HG03565 (cell line): ENCODE measurements at regions not wholly inside any gene's neighbourhood (a gene's known extent, or its start where the extent isn't known, plus 50 kb on each side); places are given as distances from the start of the nearest gene placed in this dataset.

ENCODE experiments used
- ATAC-seq: cut with Tn5 transposase; IDR thresholded peaks from one replicate; pipeline ENCODE4 v1.9.1; 2021; ENCODE audit warnings: mild to moderate bottlenecking, moderate library complexity; ENCODE audit not compliant: unreplicated experiment

- ATAC-seq = no peak
These were observed 225.5 kb downstream of the KLF5 start for GRCh38 chr13:73284081-73284874.

GRCh38 chr13:73283636-73284035, 224.8 kb downstream of the KLF5 start:
- ATAC-seq = no peak

GRCh38 chr13:73281746-73282145, 222.9 kb downstream of the KLF5 start:
- ATAC-seq = no peak

GRCh38 chr13:73278186-73278585, 219.4 kb downstream of the KLF5 start:
- ATAC-seq = no peak

- no peak for ATAC-seq
These were observed 216.4 kb downstream of the KLF5 start for GRCh38 chr13:73275163-73275562.

- ATAC-seq = no peak
These were observed 215.3 kb downstream of the KLF5 start for GRCh38 chr13:73274147-73274546.

GRCh38 chr13:73273745-73274144, 214.9 kb downstream of the KLF5 start:
- ATAC-seq = no peak

GRCh38 chr13:73273276-73273675, 214.5 kb downstream of the KLF5 start:
- no peak for ATAC-seq

- ATAC-seq = no peak
These were observed 214.0 kb downstream of the KLF5 start for GRCh38 chr13:73272831-73273230.

- no peak for ATAC-seq
These were observed 209.5 kb downstream of the KLF5 start for GRCh38 chr13:73268306-73268705.

GRCh38 chr13:73266640-73267180, 207.9 kb downstream of the KLF5 start:
- no peak for ATAC-seq

GRCh38 chr13:73262862-73263627, 204.2 kb downstream of the KLF5 start:
- no peak for ATAC-seq

GRCh38 chr13:73261739-73262216, 203.0 kb downstream of the KLF5 start:
- no peak for ATAC-seq

- no peak for ATAC-seq
These were observed 200.5 kb downstream of the KLF5 start for GRCh38 chr13:73259061-73260017.

GRCh38 chr13:73258406-73258805, 199.6 kb downstream of the KLF5 start:
- ATAC-seq = no peak

- ATAC-seq = no peak
These were observed 196.0 kb downstream of the KLF5 start for GRCh38 chr13:73254827-73255226.

- no peak for ATAC-seq
These were observed 192.9 kb downstream of the KLF5 start for GRCh38 chr13:73251626-73252265.

GRCh38 chr13:73250061-73250460, 191.3 kb downstream of the KLF5 start:
- no peak for ATAC-seq

- ATAC-seq = no peak
These were observed 190.1 kb downstream of the KLF5 start for GRCh38 chr13:73248711-73249580.
